ENCODE measurements at regions not wholly inside any gene's neighbourhood (a gene's known extent, or its start where the extent isn't known, plus 50 kb on each side); places are given as distances from the start of the nearest gene placed in this dataset.

- no peak for FAIRE-seq
Observed at GRCh38 chr16:54359555-54359954, 73.0 kb upstream of the IRX3 start.

GRCh38 chr16:54359081-54359480 lies 72.5 kb upstream of the IRX3 start:
- FAIRE-seq, result no peak

- FAIRE-seq, result no peak
Observed at GRCh38 chr16:54356391-54356790, 69.8 kb upstream of the IRX3 start.

GRCh38 chr16:54355251-54355650 lies 68.7 kb upstream of the IRX3 start:
- FAIRE-seq, result no peak

GRCh38 chr16:54353097-54353496 lies 66.5 kb upstream of the IRX3 start:
- FAIRE-seq, result no peak

- FAIRE-seq, result no peak
Observed at GRCh38 chr16:54351171-54351570, 64.6 kb upstream of the IRX3 start.

- no peak for FAIRE-seq
Observed at GRCh38 chr16:54347961-54348360, 61.4 kb upstream of the IRX3 start.

GRCh38 chr16:54346041-54346440 lies 59.5 kb upstream of the IRX3 start:
- FAIRE-seq, result no peak

GRCh38 chr16:54344646-54345630 lies 58.4 kb upstream of the IRX3 start:
- no peak for FAIRE-seq

GRCh38 chr16:54342966-54343365 lies 56.4 kb upstream of the IRX3 start:
- FAIRE-seq, result no peak

GRCh38 chr16:54341892-54342776 lies 55.5 kb upstream of the IRX3 start:
- FAIRE-seq, result no peak

GRCh38 chr16:54340531-54340930 lies 53.9 kb upstream of the IRX3 start:
- no peak for FAIRE-seq

GRCh38 chr16:54336631-54337204 lies 50.1 kb upstream of the IRX3 start:
- FAIRE-seq, result no peak

Data from colon (tissue), 2 donors.